ENCODE measurements at regions not wholly inside any gene's neighbourhood (a gene's known extent, or its start where the extent isn't known, plus 50 kb on each side); places are given as distances from the start of the nearest gene placed in this dataset.
"Not testable (repeated sequence)": the region's sequence is repeated elsewhere in the genome, so short reads cannot be mapped to it uniquely, and the experiment has no call there.

GRCh38 chr4:118504927-118505326 is 152.1 kb upstream of the PRSS12 start:
- DNase-seq (ENCODE audit: low read depth): not testable (repeated sequence)

- DNase-seq (ENCODE audit: low read depth): not testable (repeated sequence)
Observed at GRCh38 chr4:118505491-118505890, 152.7 kb upstream of the PRSS12 start.

- not testable (repeated sequence) for DNase-seq (ENCODE audit: low read depth)
Observed at GRCh38 chr4:118512870-118513269, 160.1 kb upstream of the PRSS12 start.

- not testable (repeated sequence) for DNase-seq (ENCODE audit: low read depth)
Observed at GRCh38 chr4:118514332-118514731, 161.5 kb upstream of the PRSS12 start.

- DNase-seq (ENCODE audit: low read depth): not testable (repeated sequence)
Observed at GRCh38 chr4:118516107-118516506, 163.3 kb upstream of the PRSS12 start.

GRCh38 chr4:118530107-118530506 is 155.1 kb upstream of the METTL14 start:
- DNase-seq (ENCODE audit: low read depth): not testable (repeated sequence)

GRCh38 chr4:118531947-118532346 is 153.2 kb upstream of the METTL14 start:
- not testable (repeated sequence) for DNase-seq (ENCODE audit: low read depth)

GRCh38 chr4:118535788-118536187 is 149.4 kb upstream of the METTL14 start:
- not testable (repeated sequence) for DNase-seq (ENCODE audit: low read depth)

- DNase-seq (ENCODE audit: low read depth): not testable (repeated sequence)
Observed at GRCh38 chr4:118539412-118540077, 145.6 kb upstream of the METTL14 start.

- DNase-seq (ENCODE audit: low read depth): not testable (repeated sequence)
Observed at GRCh38 chr4:118556576-118556975, 128.6 kb upstream of the METTL14 start.

GRCh38 chr4:118557298-118557851 is 127.8 kb upstream of the METTL14 start:
- no peak for DNase-seq (ENCODE audit: low read depth)

GRCh38 chr4:118558188-118558587 is 127.0 kb upstream of the METTL14 start:
- not testable (repeated sequence) for DNase-seq (ENCODE audit: low read depth)

GRCh38 chr4:118561559-118561958 is 123.6 kb upstream of the METTL14 start:
- not testable (repeated sequence) for DNase-seq (ENCODE audit: low read depth)

- DNase-seq (ENCODE audit: low read depth): not testable (repeated sequence)
Observed at GRCh38 chr4:118566003-118566513, 119.1 kb upstream of the METTL14 start.

GRCh38 chr4:118572991-118573390 is 112.2 kb upstream of the METTL14 start:
- not testable (repeated sequence) for DNase-seq (ENCODE audit: low read depth)

- not testable (repeated sequence) for DNase-seq (ENCODE audit: low read depth)
Observed at GRCh38 chr4:118574251-118574913, 110.8 kb upstream of the METTL14 start.

- DNase-seq (ENCODE audit: low read depth): not testable (repeated sequence)
Observed at GRCh38 chr4:118575057-118575456, 110.1 kb upstream of the METTL14 start.

- not testable (repeated sequence) for DNase-seq (ENCODE audit: low read depth)
Observed at GRCh38 chr4:118575726-118576125, 109.5 kb upstream of the METTL14 start.

- DNase-seq (ENCODE audit: low read depth): not testable (repeated sequence)
Observed at GRCh38 chr4:118576709-118577219, 108.4 kb upstream of the METTL14 start.

- no peak for DNase-seq (ENCODE audit: low read depth)
Observed at GRCh38 chr4:118585015-118585414, 100.2 kb upstream of the METTL14 start.

- DNase-seq (ENCODE audit: low read depth): no peak
Observed at GRCh38 chr4:118586357-118586790, 98.8 kb upstream of the METTL14 start.

GRCh38 chr4:118587116-118587831 is 97.9 kb upstream of the METTL14 start:
- DNase-seq (ENCODE audit: low read depth): no peak
